ENCODE measurements at regions not wholly inside any gene's neighbourhood (a gene's known extent, or its start where the extent isn't known, plus 50 kb on each side); places are given as distances from the start of the nearest gene placed in this dataset.

GRCh38 chr4:123891881-123892280 lies 495.3 kb downstream of the SPRY1 start:
- H3K36me3 ChIP-seq (ENCODE audit: control insufficient read depth, low read length): no peaks in the 10 kb centered on the region
- H3K4me3 ChIP-seq (ENCODE audit: low read length): no peak overlapping the region
- no peaks in the 10 kb centered on the region for H3K9me2 ChIP-seq (replicated peaks; ENCODE audit: control insufficient read depth, low read length)
- no peaks in the 10 kb centered on the region for H3F3A ChIP-seq (ENCODE audit: control insufficient read depth, insufficient read depth)
- H3K27ac ChIP-seq (ENCODE audit: low read depth, low read length): no peak overlapping the region
- H3K4me1 ChIP-seq (ENCODE audit: control insufficient read depth, low read length): no peaks in the 10 kb centered on the region
- H3K79me2 ChIP-seq (ENCODE audit: control insufficient read depth, low read length): no peaks in the 10 kb centered on the region
- no peak overlapping the region for H3K4me2 ChIP-seq (ENCODE audit: low read length)
- no peak for TF ChIP-seq EZH2phosphoT487 (IDR thresholded peaks at IDR 0.05; ENCODE audit: borderline replicate concordance, low read length)
- TF ChIP-seq CTCF (IDR thresholded peaks at IDR 0.05; ENCODE audit: low read depth, low read length, poor library complexity, severe bottlenecking): no peak
- no peaks in the 10 kb centered on the region for H4K20me1 ChIP-seq (ENCODE audit: control insufficient read depth, insufficient read depth, low read depth, low read length)
- H3K9me3 ChIP-seq (ENCODE audit: control insufficient read depth, insufficient read depth, low read length): no peaks in the 10 kb centered on the region
- no peaks in the 10 kb centered on the region for H3K27me3 ChIP-seq (ENCODE audit: control insufficient read depth, low read length)

DNA sequence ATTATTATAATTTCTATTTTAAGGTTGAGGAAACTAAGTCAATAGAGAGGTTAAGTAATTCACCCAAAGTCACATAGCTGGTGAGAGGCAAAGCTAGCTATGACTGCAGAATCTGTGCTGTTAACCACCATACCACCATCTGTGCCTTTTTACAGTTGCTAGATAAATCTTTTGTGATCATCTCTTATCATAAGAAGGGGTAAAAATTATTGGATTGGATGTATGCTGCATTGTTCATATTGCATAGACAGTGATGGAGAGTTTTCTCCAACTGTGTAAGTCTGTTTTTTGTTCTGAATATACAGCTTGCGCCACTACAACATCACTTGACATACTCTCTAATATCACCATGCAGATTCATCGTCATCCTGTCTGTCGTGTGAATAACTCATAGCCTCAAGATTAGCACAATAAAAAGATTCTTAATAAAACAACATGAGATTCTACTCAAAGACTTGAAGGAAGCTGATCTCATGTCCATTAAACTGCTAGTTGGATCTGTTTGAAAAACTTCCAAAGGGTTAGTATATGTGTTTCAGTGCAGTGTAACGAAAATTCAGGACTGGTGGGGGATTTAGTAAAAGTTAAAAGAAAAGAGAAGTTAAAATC lies 495.9 kb downstream of the SPRY1 start:
- Histone ChIP-seq H4K20me1 (ENCODE audit: control insufficient read depth, insufficient read depth, low read depth, low read length) (no peaks in the 10 kb centered on the region), H3K9me3 (ENCODE audit: control insufficient read depth, insufficient read depth, low read length) (no peaks in the 10 kb centered on the region), H3K36me3 (ENCODE audit: control insufficient read depth, low read length) (no peaks in the 10 kb centered on the region), H3K79me2 (ENCODE audit: control insufficient read depth, low read length) (no peaks in the 10 kb centered on the region), H3F3A (ENCODE audit: control insufficient read depth, insufficient read depth) (no peaks in the 10 kb centered on the region), H3K4me1 (ENCODE audit: control insufficient read depth, low read length) (no peaks in the 10 kb centered on the region), H3K9me2 (replicated peaks; ENCODE audit: control insufficient read depth, low read length) (no peaks in the 10 kb centered on the region), H3K4me3 (ENCODE audit: low read length) (no peak overlapping the region), H3K27ac (ENCODE audit: low read depth, low read length) (no peak overlapping the region), H3K4me2 (ENCODE audit: low read length) (no peak overlapping the region), H3K27me3 (ENCODE audit: control insufficient read depth, low read length) (no peaks in the 10 kb centered on the region)
- TF ChIP-seq EZH2phosphoT487 (IDR thresholded peaks at IDR 0.05; ENCODE audit: borderline replicate concordance, low read length): no peak

DNA sequence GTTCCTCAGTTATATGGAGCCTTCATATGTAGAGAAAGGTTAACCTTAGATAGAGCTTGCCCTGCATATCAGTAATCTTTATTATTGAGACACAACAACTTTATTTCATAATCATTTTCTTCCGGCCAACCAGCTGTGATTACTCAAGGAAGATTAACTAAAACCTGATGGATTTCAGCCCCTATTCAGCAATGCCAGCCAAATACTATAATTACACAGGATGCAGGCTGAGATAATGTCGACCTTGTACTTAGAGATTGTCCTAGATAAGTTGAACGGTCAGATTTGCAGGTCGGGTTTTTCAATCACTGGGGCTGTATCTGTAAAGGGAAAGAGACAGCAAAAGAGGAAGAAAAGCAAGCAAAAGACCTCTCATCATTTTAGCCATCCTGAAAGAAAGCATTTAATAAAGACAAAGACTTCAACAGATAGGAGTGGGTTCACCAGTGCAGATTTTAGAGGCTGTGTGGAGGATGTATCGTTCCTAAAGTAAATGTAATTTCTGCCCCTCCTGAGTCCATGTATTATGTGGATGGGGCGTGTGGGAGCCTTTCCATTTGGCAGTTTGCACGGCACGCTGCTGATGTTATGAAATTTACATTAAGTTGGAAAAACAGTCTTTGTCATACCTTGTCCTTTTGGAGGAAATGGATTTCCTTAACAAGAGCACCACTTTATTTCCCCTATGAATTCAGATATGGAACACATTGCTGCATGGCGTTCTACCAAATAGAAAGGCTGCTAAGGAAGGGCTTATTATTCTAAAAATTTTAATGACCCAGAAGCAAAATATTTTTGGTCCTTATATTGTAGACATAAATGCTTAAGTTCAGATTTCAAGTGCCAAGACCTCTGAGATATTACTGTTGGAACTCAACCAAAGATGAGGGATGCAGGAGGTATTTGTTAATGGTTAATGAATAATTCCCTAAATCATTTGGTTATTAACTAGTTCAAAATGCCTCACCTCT lies 496.7 kb downstream of the SPRY1 start:
- no peaks in the 10 kb centered on the region for H3K27me3 ChIP-seq (ENCODE audit: control insufficient read depth, low read length)
- H4K20me1 ChIP-seq (ENCODE audit: control insufficient read depth, insufficient read depth, low read depth, low read length): no peaks in the 10 kb centered on the region
- no peak for TF ChIP-seq EZH2phosphoT487 (IDR thresholded peaks at IDR 0.05; ENCODE audit: borderline replicate concordance, low read length)
- TF ChIP-seq CTCF (IDR thresholded peaks at IDR 0.05; ENCODE audit: low read depth, low read length, poor library complexity, severe bottlenecking): no peak
- no peaks in the 10 kb centered on the region for H3K9me3 ChIP-seq (ENCODE audit: control insufficient read depth, insufficient read depth, low read length)
- no peaks in the 10 kb centered on the region for H3K9me2 ChIP-seq (replicated peaks; ENCODE audit: control insufficient read depth, low read length)
- H3K4me2 ChIP-seq (ENCODE audit: low read length): no peak overlapping the region
- H3K36me3 ChIP-seq (ENCODE audit: control insufficient read depth, low read length): no peaks in the 10 kb centered on the region
- no peak overlapping the region for H3K4me3 ChIP-seq (ENCODE audit: low read length)
- no peaks in the 10 kb centered on the region for H3K79me2 ChIP-seq (ENCODE audit: control insufficient read depth, low read length)
- no peaks in the 10 kb centered on the region for H3K4me1 ChIP-seq (ENCODE audit: control insufficient read depth, low read length)
- no peaks in the 10 kb centered on the region for H3F3A ChIP-seq (ENCODE audit: control insufficient read depth, insufficient read depth)
- H3K27ac ChIP-seq (ENCODE audit: low read depth, low read length): no peak overlapping the region

Data from DOHH2 (cell line).